Mesenchymal stem cell (in vitro differentiated cells and primary cell): ENCODE measurements at regions not wholly inside any gene's neighbourhood (a gene's known extent, or its start where the extent isn't known, plus 50 kb on each side); places are given as distances from the start of the nearest gene placed in this dataset.

Source experiments
- DNase-seq: peaks from one replicate; pipeline ENCODE4 v3.0.0-alpha.2; 2013
- H2AFZ ChIP-seq: one replicate; pipeline ENCODE4 v1.6.1; 2013; ENCODE audit warnings: low read depth, mild to moderate bottlenecking, control low read depth, inconsistent platforms, low read length, moderate library complexity
- H2AK5ac ChIP-seq: 2 replicates; pipeline ENCODE4 v1.6.1; 2013; ENCODE audit warnings: low read length, moderate library complexity, mild to moderate bottlenecking, inconsistent platforms; ENCODE audit not compliant: severe bottlenecking
- H2BK120ac ChIP-seq: one replicate; pipeline ENCODE4 v1.6.1; 2013; ENCODE audit warnings: low read depth, mild to moderate bottlenecking, inconsistent platforms, low read length, moderate library complexity
- H2BK12ac ChIP-seq, 2 experiments: one replicate each; pipeline ENCODE4 v1.6.1; 2013; ENCODE audit warnings: inconsistent platforms in 2 of 2, low read length in 2 of 2, mild to moderate bottlenecking in 2 of 2, moderate library complexity in 2 of 2, control low read depth in 1 of 2
- H2BK15ac ChIP-seq: one replicate; pipeline ENCODE4 v1.6.1; 2013; ENCODE audit warnings: mild to moderate bottlenecking, low read depth, inconsistent platforms; ENCODE audit not compliant: poor library complexity, severe bottlenecking
- H2BK5ac ChIP-seq: 2 replicates; pipeline ENCODE4 v1.6.1; 2013; ENCODE audit warnings: low read depth, mild to moderate bottlenecking, low read length, control low read depth, inconsistent platforms; ENCODE audit not compliant: poor library complexity, severe bottlenecking
- H3K14ac ChIP-seq, 2 experiments: one replicate each; pipeline ENCODE4 v1.6.1; 2013; ENCODE audit warnings: inconsistent platforms in 2 of 2, low read length in 2 of 2, control low read depth in 1 of 2, mild to moderate bottlenecking in 1 of 2, moderate library complexity in 1 of 2
- H3K18ac ChIP-seq, 2 experiments: one replicate each; pipeline ENCODE4 v1.6.1; 2013; ENCODE audit warnings: inconsistent platforms in 2 of 2, low read length in 2 of 2, control low read depth in 1 of 2, low read depth in 1 of 2, mild to moderate bottlenecking in 1 of 2
- H3K23ac ChIP-seq, 2 experiments: one replicate each; pipeline ENCODE4 v1.6.1; 2013; ENCODE audit warnings: inconsistent platforms in 2 of 2, low read length in 2 of 2, mild to moderate bottlenecking in 2 of 2, moderate library complexity in 2 of 2, control low read depth in 1 of 2
- H3K27ac ChIP-seq: 2 replicates; pipeline ENCODE4 v1.5.1; 2013; ENCODE audit warnings: mild to moderate bottlenecking, moderate library complexity, low read length, control low read depth, inconsistent platforms; ENCODE audit not compliant: poor library complexity, severe bottlenecking
- H3K27me3 ChIP-seq, 2 experiments: 2 replicates each; pipeline versions ENCODE4 v1.6.1 to v1.7.0; 2013; ENCODE audit warnings: low read length in 2 of 2, mild to moderate bottlenecking in 2 of 2, moderate library complexity in 2 of 2, control low read depth in 1 of 2, inconsistent platforms in 1 of 2; ENCODE audit not compliant: control insufficient read depth in 1 of 2, insufficient read depth in 1 of 2
- H3K36me3 ChIP-seq, 2 experiments: 2 replicates each; pipeline versions ENCODE4 v1.6.1 to v1.7.0; 2013; ENCODE audit warnings: low read length in 2 of 2, control low read depth in 1 of 2, inconsistent platforms in 1 of 2, low read depth in 1 of 2, mild to moderate bottlenecking in 1 of 2; ENCODE audit not compliant: insufficient read depth in 2 of 2, control insufficient read depth in 1 of 2
- H3K4ac ChIP-seq, 2 experiments: one replicate each; pipeline ENCODE4 v1.6.1; 2013; ENCODE audit warnings: inconsistent platforms in 2 of 2, low read length in 2 of 2, mild to moderate bottlenecking in 2 of 2, moderate library complexity in 2 of 2, control low read depth in 1 of 2, low read depth in 1 of 2
- H3K4me1 ChIP-seq: 2 replicates; pipeline ENCODE4 v1.6.1; 2013; ENCODE audit warnings: low read depth, low read length, control low read depth; ENCODE audit not compliant: control insufficient read depth, insufficient read depth
- H3K4me2 ChIP-seq: 2 replicates; pipeline ENCODE4 v1.6.1; 2013; ENCODE audit warnings: low read length, mild to moderate bottlenecking, inconsistent platforms; ENCODE audit not compliant: poor library complexity, severe bottlenecking
- H3K4me3 ChIP-seq, 2 experiments: 2 replicates each; pipeline versions ENCODE4 v1.5.1 to v1.7.0; 2013; ENCODE audit warnings: low read length in 2 of 2, mild to moderate bottlenecking in 2 of 2, control low read depth in 1 of 2, low read depth in 1 of 2; ENCODE audit not compliant: insufficient read depth in 1 of 2
- H3K79me1 ChIP-seq: replicated peaks from 2 replicates; pipeline ENCODE4 v1.6.1; 2013; ENCODE audit warnings: mild to moderate bottlenecking, control low read depth, low read length, inconsistent platforms; ENCODE audit not compliant: poor library complexity, severe bottlenecking
- H3K9ac ChIP-seq: 2 replicates; pipeline ENCODE4 v1.7.0; 2013; ENCODE audit warnings: mild to moderate bottlenecking, low read length, moderate library complexity
- H3K9me3 ChIP-seq: 2 replicates; pipeline ENCODE4 v1.7.0; 2013; ENCODE audit warnings: mild to moderate bottlenecking, low read length; ENCODE audit not compliant: control insufficient read depth
- H4K8ac ChIP-seq: one replicate; pipeline ENCODE4 v1.6.1; 2013; ENCODE audit warnings: inconsistent platforms, mild to moderate bottlenecking, low read length, moderate library complexity
- H4K91ac ChIP-seq: one replicate; pipeline ENCODE4 v1.6.1; 2013; ENCODE audit warnings: mild to moderate bottlenecking, low read length, inconsistent platforms
- WGBS: methylation state at CpG from one replicate; pipeline ENCODE4 v1.1.7; 2013; ENCODE audit warnings: mixed read lengths; 5-methylcytosine and 5-hydroxymethylcytosine counted together

GRCh38 chr15:95431518-95431917, 899.0 kb upstream of the NR2F2 start:
- Histone ChIP-seq H3K4me2 (no peak overlapping the region), H3K79me1 (no peaks in the 10 kb centered on the region), H2AFZ (no peak overlapping the region), H2BK5ac (no peak overlapping the region), H3K9ac (no peak overlapping the region), H3K27me3 (no peaks in the 10 kb centered on the region), H2AK5ac (no peak overlapping the region), H3K27ac (no peak overlapping the region), H3K4ac (no peak overlapping the region), H3K4me1 (no peaks in the 10 kb centered on the region), H3K9me3 (peaks cover 12% of the 10 kb centered on the region), H2BK120ac (no peak overlapping the region), H3K18ac (peak overlapping the region; percentile 18 to 28), H2BK12ac (peak overlapping the region in 1 of 2 experiments; percentile 80), H3K36me3 (no peaks in the 10 kb centered on the region), H2BK15ac (no peak overlapping the region), H4K91ac (no peak overlapping the region), H3K14ac (no peak overlapping the region), H3K4me3 (no peak overlapping the region), H4K8ac (no peak overlapping the region), H3K23ac (no peak overlapping the region)
- WGBS = no CpG with 5 or more reads among the region's 1 CpG
- no peak for DNase-seq

- no peak overlapping the region for H4K91ac ChIP-seq
- H2AFZ ChIP-seq = no peak overlapping the region
- DNase-seq = no peak
- H3K27me3 ChIP-seq = no peaks in the 10 kb centered on the region
- H3K79me1 ChIP-seq = no peaks in the 10 kb centered on the region
- H2BK5ac ChIP-seq = no peak overlapping the region
- no peak overlapping the region for H4K8ac ChIP-seq
- H3K4me2 ChIP-seq = no peak overlapping the region
- H3K4me1 ChIP-seq = no peaks in the 10 kb centered on the region
- no peak overlapping the region for H3K18ac ChIP-seq
- no peaks in the 10 kb centered on the region for H3K36me3 ChIP-seq
- H2BK120ac ChIP-seq = no peak overlapping the region
- peaks cover 3% of the 10 kb centered on the region for H3K9me3 ChIP-seq
- H3K4me3 ChIP-seq = no peak overlapping the region
- no peak overlapping the region for H3K23ac ChIP-seq
- H3K27ac ChIP-seq = no peak overlapping the region
- no peak overlapping the region for H3K14ac ChIP-seq
- no CpG with 5 or more reads among the region's 2 CpGs for WGBS
- no peak overlapping the region for H2BK15ac ChIP-seq
- no peak overlapping the region for H3K4ac ChIP-seq
- no peak overlapping the region for H2BK12ac ChIP-seq
- H2AK5ac ChIP-seq = no peak overlapping the region
- H3K9ac ChIP-seq = no peak overlapping the region
Observed at GRCh38 chr15:95432878-95433405, 897.6 kb upstream of the NR2F2 start.

- no peaks in the 10 kb centered on the region for H3K79me1 ChIP-seq
- no peak overlapping the region for H2BK15ac ChIP-seq
- peak overlapping the region; percentile 59 for H4K91ac ChIP-seq
- peak overlapping the region; percentile 61 to 71 for H2BK12ac ChIP-seq
- H3K18ac ChIP-seq = peak overlapping the region in 1 of 2 experiments; percentile 34
- no peak overlapping the region for H3K4me3 ChIP-seq
- no peaks in the 10 kb centered on the region for H3K27me3 ChIP-seq
- H4K8ac ChIP-seq = no peak overlapping the region
- no peak overlapping the region for H3K4me2 ChIP-seq
- H3K14ac ChIP-seq = no peak overlapping the region
- H3K36me3 ChIP-seq = no peaks in the 10 kb centered on the region
- DNase-seq = no peak
- no peak overlapping the region for H3K27ac ChIP-seq
- H3K23ac ChIP-seq = no peak overlapping the region
- H2AFZ ChIP-seq = no peak overlapping the region
- H3K4me1 ChIP-seq = no peaks in the 10 kb centered on the region
- H3K9me3 ChIP-seq = no peaks in the 10 kb centered on the region
- no peak overlapping the region for H2BK120ac ChIP-seq
- no peak overlapping the region for H3K9ac ChIP-seq
- 88% methylated on average over 1 of the region's 3 CpGs for WGBS
- no peak overlapping the region for H2AK5ac ChIP-seq
- H2BK5ac ChIP-seq = no peak overlapping the region
- peak overlapping the region in 1 of 2 experiments; percentile 58 for H3K4ac ChIP-seq
Observed at GRCh38 chr15:95439922-95440376, 890.6 kb upstream of the NR2F2 start.

DNA sequence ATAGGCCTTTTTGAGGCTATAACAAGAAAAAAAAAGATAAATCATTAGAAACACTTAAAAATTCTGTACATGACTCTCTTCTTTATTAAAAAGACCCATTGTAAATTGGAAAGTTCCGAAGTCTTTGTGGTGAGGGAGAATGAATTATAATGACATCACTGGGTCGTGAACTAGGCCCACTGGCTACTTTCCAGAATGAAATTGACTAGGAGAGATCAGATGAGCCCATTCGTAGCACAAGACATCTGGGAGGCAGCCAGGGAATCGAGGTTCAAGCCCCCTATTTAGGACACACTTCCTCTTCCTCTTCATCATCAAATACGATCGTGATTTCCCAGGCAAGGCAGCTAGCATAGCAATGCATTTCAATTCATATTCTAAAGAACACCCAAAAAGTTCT, 889.8 kb upstream of the NR2F2 start:
- no peaks in the 10 kb centered on the region for H3K9me3 ChIP-seq
- H3K4me2 ChIP-seq = no peak overlapping the region
- no peaks in the 10 kb centered on the region for H3K27me3 ChIP-seq
- H2BK120ac ChIP-seq = no peak overlapping the region
- H4K8ac ChIP-seq = no peak overlapping the region
- H3K4me1 ChIP-seq = no peaks in the 10 kb centered on the region
- H3K23ac ChIP-seq = no peak overlapping the region
- no peak overlapping the region for H2BK15ac ChIP-seq
- no peaks in the 10 kb centered on the region for H3K36me3 ChIP-seq
- WGBS = 71% methylated on average over 5 of the region's 6 CpGs
- H3K9ac ChIP-seq = no peak overlapping the region
- no peak overlapping the region for H3K18ac ChIP-seq
- H2BK12ac ChIP-seq = peak overlapping the region in 1 of 2 experiments; percentile 4
- H2AFZ ChIP-seq = no peak overlapping the region
- H3K4me3 ChIP-seq = no peak overlapping the region
- no peak overlapping the region for H2AK5ac ChIP-seq
- no peak overlapping the region for H4K91ac ChIP-seq
- no peak for DNase-seq
- no peak overlapping the region for H2BK5ac ChIP-seq
- H3K14ac ChIP-seq = no peak overlapping the region
- H3K27ac ChIP-seq = no peak overlapping the region
- H3K79me1 ChIP-seq = no peaks in the 10 kb centered on the region
- no peak overlapping the region for H3K4ac ChIP-seq
